ENCODE measurements at regions not wholly inside any gene's neighbourhood (a gene's known extent, or its start where the extent isn't known, plus 50 kb on each side); places are given as distances from the start of the nearest gene placed in this dataset.

- TF ChIP-seq EGR1 (IDR thresholded peaks at IDR 0.05), result no peak
- no peak for TF ChIP-seq EP300 (IDR thresholded peaks at IDR 0.05; ENCODE audit: borderline replicate concordance)
- no peak for TF ChIP-seq YY1 (IDR thresholded peaks at IDR 0.05; ENCODE audit: low read depth)
- no peak for TF ChIP-seq TAF1 (IDR thresholded peaks at IDR 0.05; ENCODE audit: low read depth)
- no peak for TF ChIP-seq TCF12 (IDR thresholded peaks at IDR 0.05; ENCODE audit: low read depth)
- no peak for TF ChIP-seq FOXM1 (IDR thresholded peaks at IDR 0.05; ENCODE audit: borderline replicate concordance, low read depth)
- TF ChIP-seq CEBPB (IDR thresholded peaks at IDR 0.05), result no peak
- no peak for TF ChIP-seq TEAD4 (IDR thresholded peaks at IDR 0.05)
- TF ChIP-seq MAX (IDR thresholded peaks at IDR 0.05), result no peak
These were observed 145.9 kb downstream of the RTP5 start for GRCh38 chr2:242015108-242016065.

Measured in Ishikawa (cell line).